HepG2 (cell line): ENCODE measurements at regions not wholly inside any gene's neighbourhood (a gene's known extent, or its start where the extent isn't known, plus 50 kb on each side); places are given as distances from the start of the nearest gene placed in this dataset.

ENCODE experiments used
- ATAC-seq: fragments of 200-7000 bp; cut with Tn5 transposase; 3 replicates; pipeline ENCODE4 v1.9.1; 2020; ENCODE audit warnings: mild to moderate bottlenecking, moderate library complexity
- BruUV-seq: library from RNA; stranded (reverse); fragments of 400-500 nt; replicated peaks from 2 replicates; lab custom pipeline; 2021; lab: Mats Ljungman, UMichigan
- CTCF ChIA-PET: fragments of 300-600 bp; formaldehyde crosslinking; extraction: SDS; loops from one replicate; lab custom pipeline; 2021; ENCODE audit warnings: low total read pairs, inconsistent platforms, low intra/inter-chr PET ratio; lab: Yijun Ruan, JAX
- POLR2A ChIA-PET: fragments of 350-600 bp; sonication (Branson Sonifier 250); formaldehyde crosslinking; loops from one replicate; lab custom pipeline; 2020; ENCODE audit warnings: antibody characterized with exemption, inconsistent platforms; lab: Yijun Ruan, JAX
- DNase-seq: peaks from one replicate; pipeline ENCODE4 v3.0.0-alpha.2; 2015; ENCODE audit warnings: low spot score
- FAIRE-seq: peaks from 3 replicates; lab custom pipeline; 2011; peaks lifted over from hg19 to GRCh38; lab: Jason Lieb, UNC
- H2AFZ ChIP-seq: one replicate; pipeline ENCODE4 v1.6.1; 2011; ENCODE audit warnings: low read length, inconsistent platforms
- H3K27ac ChIP-seq: fragments of 300-600 bp; 3 replicates; pipeline ENCODE4 v1.8.0; 2011; ENCODE audit warnings: mixed run types, mild to moderate bottlenecking, mixed read lengths, low read length, inconsistent platforms; ENCODE audit not compliant: insufficient read depth; ENCODE audit errors: extremely low read length
- H3K27me3 ChIP-seq, 2 experiments: fragments of 200-600 bp in 1 of 2; 2 replicates in 1 of 2; 3 replicates in 1 of 2; pipeline versions ENCODE4 v1.6.0 to v1.8.0; 2011; ENCODE audit warnings: low read length in 2 of 2, mild to moderate bottlenecking in 2 of 2, moderate library complexity in 2 of 2, inconsistent platforms in 1 of 2; ENCODE audit not compliant: insufficient read depth in 2 of 2, control insufficient read depth in 1 of 2
- H3K36me3 ChIP-seq, 2 experiments: fragments of 200-600 bp in 1 of 2; replicated peaks in 1 of 2; 2 replicates in 1 of 2; 3 replicates in 1 of 2; pipeline versions ENCODE4 v1.5.1 to v1.8.0; 2011; ENCODE audit warnings: low read length in 2 of 2, inconsistent platforms in 1 of 2; ENCODE audit not compliant: insufficient read depth in 2 of 2, control insufficient read depth in 1 of 2
- H3K4me1 ChIP-seq: 2 replicates; pipeline ENCODE4 v1.5.1; 2012; ENCODE audit warnings: low read length, inconsistent platforms; ENCODE audit not compliant: insufficient read depth
- H3K4me2 ChIP-seq: 2 replicates; pipeline ENCODE4 v1.6.0; 2011; ENCODE audit warnings: low read depth, low read length, inconsistent platforms
- H3K4me3 ChIP-seq, 3 experiments: fragments of 200-600 bp in 1 of 3; sonication (generic), shearing (Covaris generic) in 1 of 3; replicated peaks in 1 of 3; 2 replicates each; pipeline ENCODE4 v1.5.1; 2011 to 2016; ENCODE audit warnings: low read length in 3 of 3, inconsistent platforms in 2 of 3, low read depth in 2 of 3, mild to moderate bottlenecking in 2 of 3, control low read depth in 1 of 3, mixed read lengths in 1 of 3; ENCODE audit not compliant: insufficient read depth in 1 of 3
- H3K79me2 ChIP-seq: one replicate; pipeline ENCODE4 v1.6.1; 2011; ENCODE audit warnings: low read length, inconsistent platforms; ENCODE audit not compliant: insufficient read depth
- H3K9ac ChIP-seq: 2 replicates; pipeline ENCODE4 v1.6.0; 2011; ENCODE audit warnings: mild to moderate bottlenecking, low read depth, low read length, inconsistent platforms; ENCODE audit not compliant: insufficient read depth
- H3K9me3 ChIP-seq: 2 replicates; pipeline ENCODE4 v1.5.1; 2012; ENCODE audit warnings: mild to moderate bottlenecking, low read length
- H4K20me1 ChIP-seq: 2 replicates; pipeline ENCODE4 v1.6.0; 2011; ENCODE audit warnings: inconsistent platforms, mild to moderate bottlenecking, low read length, moderate library complexity; ENCODE audit not compliant: insufficient read depth
- ATM ChIP-seq: fragments of 450-650 bp; IDR thresholded peaks from 2 replicates; pipeline ENCODE4 v1.7.1; 2017; ENCODE audit warnings: mild to moderate bottlenecking, borderline replicate concordance
- ISL2 ChIP-seq: sonication (generic); formaldehyde crosslinking; IDR thresholded peaks from 2 replicates; pipeline ENCODE4 v1.5.0; 2020; ENCODE audit warnings: missing genetic modification reagents
- KDM4B ChIP-seq: sonication (generic); formaldehyde crosslinking; IDR thresholded peaks from 2 replicates; pipeline ENCODE4 v1.4.0; 2020; ENCODE audit warnings: missing genetic modification reagents
- MAF1 ChIP-seq: sonication (generic); formaldehyde crosslinking; IDR thresholded peaks from 2 replicates; pipeline ENCODE4 v1.5.0; 2020; ENCODE audit warnings: missing genetic modification reagents, borderline replicate concordance
- NR1H2 ChIP-seq: sonication (generic); formaldehyde crosslinking; IDR thresholded peaks from 2 replicates; pipeline ENCODE4 v1.8.1; 2022; ENCODE audit warnings: low read depth, missing genetic modification reagents, borderline replicate concordance
- PHF20 ChIP-seq: sonication (generic); formaldehyde crosslinking; IDR thresholded peaks from 2 replicates; pipeline ENCODE4 v1.5.0; 2020; ENCODE audit warnings: mild to moderate bottlenecking, missing genetic modification reagents
- POGK ChIP-seq: sonication (generic); formaldehyde crosslinking; conservative IDR thresholded peaks from 2 replicates; pipeline ENCODE4 v1.8.0; 2022; ENCODE audit warnings: mild to moderate bottlenecking, moderate library complexity, missing genetic modification reagents
- POGZ ChIP-seq: sonication (generic); formaldehyde crosslinking; IDR thresholded peaks from 2 replicates; pipeline ENCODE4 v1.4.0; 2020; ENCODE audit warnings: mild to moderate bottlenecking, missing genetic modification reagents
- SOX5 ChIP-seq: IDR thresholded peaks from 2 replicates; pipeline ENCODE4 v1.6.1; 2016; ENCODE audit warnings: borderline replicate concordance
- ZBTB34 ChIP-seq: sonication (generic); formaldehyde crosslinking; IDR thresholded peaks from 2 replicates; pipeline ENCODE4 v1.8.0; 2022; ENCODE audit warnings: mild to moderate bottlenecking, missing genetic modification reagents
- ZNF710 ChIP-seq: sonication (generic); formaldehyde crosslinking; IDR thresholded peaks from 2 replicates; pipeline ENCODE4 v1.5.0; 2020; ENCODE audit warnings: mild to moderate bottlenecking, missing genetic modification reagents, borderline replicate concordance
- ZUFSP ChIP-seq: sonication (generic); formaldehyde crosslinking; IDR thresholded peaks from 2 replicates; pipeline ENCODE4 v1.9.0; 2021; ENCODE audit warnings: missing genetic modification reagents, mild to moderate bottlenecking, borderline replicate concordance
- WGBS: methylation state at CpG from one replicate; pipeline ENCODE4 v1.1.6; 2017; ENCODE audit warnings: low lambda C conversion rate; 5-methylcytosine and 5-hydroxymethylcytosine counted together
- in situ Hi-C: cut with HindIII; loops from 2 replicates; pipeline ENCODE4 v1.10.0; 2017; ENCODE audit warnings: low pct_unique_long_range_greater_than_20kb; ENCODE audit not compliant: extremely low pct_ligation_motif_present
- intact Hi-C: fragments of 100-400 bp; cut with micrococcal nuclease; formaldehyde crosslinking; loops from one replicate; pipeline ENCODE4 v1.10.0; 2022; ENCODE audit not compliant: unreplicated experiment

GRCh38 chr15:26045516-26045915 lies 182.4 kb upstream of the ATP10A start (continued):
- TF ChIP-seq ZNF710 (CRISPR knock-in tag), result no peak
- no peak for TF ChIP-seq ZUFSP (CRISPR knock-in tag)
- no peak for TF ChIP-seq SOX5
- no peak for TF ChIP-seq POGK (CRISPR knock-in tag)
- TF ChIP-seq MAF1 (CRISPR knock-in tag), result no peak
- no peak for TF ChIP-seq ISL2 (CRISPR knock-in tag)
- no peak for TF ChIP-seq NR1H2 (CRISPR knock-in tag)
- no peak for TF ChIP-seq PHF20

- intact Hi-C loops (no loop called here), in situ Hi-C loops (no loop called here)
- Histone ChIP-seq H4K20me1 (no peaks in the 10 kb centered on the region), H3K4me3 (no peak overlapping the region), H3K36me3 (no peaks in the 10 kb centered on the region), H2AFZ (no peak overlapping the region), H3K27ac (no peak overlapping the region), H3K9ac (no peak overlapping the region), H3K9me3 (no peaks in the 10 kb centered on the region), H3K27me3 (no peaks in the 10 kb centered on the region), H3K4me1 (no peaks in the 10 kb centered on the region), H3K79me2 (no peaks in the 10 kb centered on the region), H3K4me2 (no peak overlapping the region)
- ChIA-PET CTCF (no interaction called here), POLR2A (no interaction called here)
- FAIRE-seq (no peak), DNase-seq (no peak), ATAC-seq (no peak)
- BruUV-seq, result no TSS peak
- TF ChIP-seq ZBTB34 (CRISPR knock-in tag) (no peak), KDM4B (CRISPR knock-in tag) (no peak), ATM (no peak), POGZ (CRISPR knock-in tag) (no peak)
- WGBS, result 0% methylated on average over 2 of the region's 2 CpGs
Observed at GRCh38 chr15:26043018-26043417, 179.9 kb upstream of the ATP10A start.
